HG03469 (cell line): ENCODE measurements at regions not wholly inside any gene's neighbourhood (a gene's known extent, or its start where the extent isn't known, plus 50 kb on each side); places are given as distances from the start of the nearest gene placed in this dataset.
"Not testable (repeated sequence)": the region's sequence is repeated elsewhere in the genome, so short reads cannot be mapped to it uniquely, and the experiment has no call there.

Experiments
- ATAC-seq: cut with Tn5 transposase; IDR thresholded peaks from one replicate; pipeline ENCODE4 v1.9.1; 2021; ENCODE audit warnings: mild to moderate bottlenecking, moderate library complexity, moderate number of reproducible peaks; ENCODE audit not compliant: unreplicated experiment

GRCh38 chr17:71535321-71535720 is 585.5 kb upstream of the SOX9 start:
- no peak for ATAC-seq

GRCh38 chr17:71546419-71546818 is 574.4 kb upstream of the SOX9 start:
- no peak for ATAC-seq

GRCh38 chr17:71547904-71548303 is 572.9 kb upstream of the SOX9 start:
- ATAC-seq: no peak

GRCh38 chr17:71548540-71549190 is 572.2 kb upstream of the SOX9 start:
- ATAC-seq: no peak

GRCh38 chr17:71550675-71551074 is 570.1 kb upstream of the SOX9 start:
- no peak for ATAC-seq

GRCh38 chr17:71553381-71553780 is 567.4 kb upstream of the SOX9 start:
- ATAC-seq: no peak

GRCh38 chr17:71558901-71559300 is 561.9 kb upstream of the SOX9 start:
- no peak for ATAC-seq

GRCh38 chr17:71572343-71572742 is 548.5 kb upstream of the SOX9 start:
- ATAC-seq: no peak

GRCh38 chr17:71578446-71578845 is 542.4 kb upstream of the SOX9 start:
- ATAC-seq: no peak

GRCh38 chr17:71580220-71580619 is 540.6 kb upstream of the SOX9 start:
- no peak for ATAC-seq

- no peak for ATAC-seq
These were observed 535.3 kb upstream of the SOX9 start for GRCh38 chr17:71585540-71585939.

GRCh38 chr17:71592431-71592830 is 528.4 kb upstream of the SOX9 start:
- ATAC-seq: no peak

GRCh38 chr17:71593078-71593477 is 527.7 kb upstream of the SOX9 start:
- no peak for ATAC-seq

GRCh38 chr17:71599583-71599982 is 521.2 kb upstream of the SOX9 start:
- not testable (repeated sequence) for ATAC-seq

GRCh38 chr17:71600137-71600789 is 520.6 kb upstream of the SOX9 start:
- ATAC-seq: no peak

- ATAC-seq: no peak
These were observed 518.8 kb upstream of the SOX9 start for GRCh38 chr17:71601894-71602504.

- ATAC-seq: no peak
These were observed 506.8 kb upstream of the SOX9 start for GRCh38 chr17:71613996-71614395.

- no peak for ATAC-seq
These were observed 505.0 kb upstream of the SOX9 start for GRCh38 chr17:71615820-71616219.

GRCh38 chr17:71617767-71618166 is 503.1 kb upstream of the SOX9 start:
- ATAC-seq: not testable (repeated sequence)

GRCh38 chr17:71625330-71625729 is 495.5 kb upstream of the SOX9 start:
- no peak for ATAC-seq

GRCh38 chr17:71628306-71628705 is 492.5 kb upstream of the SOX9 start:
- ATAC-seq: no peak

GRCh38 chr17:71631483-71631882 is 489.3 kb upstream of the SOX9 start:
- no peak for ATAC-seq
